Fibroblast of skin of scalp (primary cell): ENCODE measurements at regions not wholly inside any gene's neighbourhood (a gene's known extent, or its start where the extent isn't known, plus 50 kb on each side); places are given as distances from the start of the nearest gene placed in this dataset.

Source experiments
- DNase-seq: peaks from one replicate; pipeline ENCODE4 v3.0.0-alpha.2; 2013

GRCh38 chr5:118687661-118688621 is 300.4 kb downstream of the DTWD2 start:
- peak; percentile 76 for DNase-seq

GRCh38 chr5:118687100-118687499 is 301.2 kb downstream of the DTWD2 start:
- DNase-seq = peak; percentile 17

- DNase-seq = no peak
Measured at GRCh38 chr5:118681655-118682054, 306.7 kb downstream of the DTWD2 start.

- peak; percentile 26 for DNase-seq
Measured at GRCh38 chr5:118679264-118679940, 308.9 kb downstream of the DTWD2 start.

- DNase-seq = no peak
Measured at GRCh38 chr5:118678746-118679145, 309.6 kb downstream of the DTWD2 start.

DNA sequence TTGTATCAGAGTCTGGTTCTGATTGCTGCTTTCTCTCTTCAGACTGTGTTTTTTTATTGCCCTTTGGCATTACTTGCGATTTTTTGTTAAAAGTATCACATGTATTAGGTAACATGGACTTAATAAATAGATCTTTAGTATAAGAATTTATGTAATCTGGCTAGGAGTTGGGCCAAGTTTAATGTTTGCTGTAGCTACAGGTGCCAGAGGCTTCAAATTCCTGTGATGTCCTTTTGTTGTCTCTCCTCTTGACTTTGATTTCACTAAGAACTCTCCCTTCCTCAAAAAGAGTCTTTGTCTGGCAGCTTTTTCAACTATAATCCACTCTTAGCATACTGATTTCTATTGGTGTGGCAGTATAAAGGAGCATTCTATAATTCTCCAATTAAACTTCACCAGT is 313.1 kb downstream of the DTWD2 start:
- no peak for DNase-seq

DNA sequence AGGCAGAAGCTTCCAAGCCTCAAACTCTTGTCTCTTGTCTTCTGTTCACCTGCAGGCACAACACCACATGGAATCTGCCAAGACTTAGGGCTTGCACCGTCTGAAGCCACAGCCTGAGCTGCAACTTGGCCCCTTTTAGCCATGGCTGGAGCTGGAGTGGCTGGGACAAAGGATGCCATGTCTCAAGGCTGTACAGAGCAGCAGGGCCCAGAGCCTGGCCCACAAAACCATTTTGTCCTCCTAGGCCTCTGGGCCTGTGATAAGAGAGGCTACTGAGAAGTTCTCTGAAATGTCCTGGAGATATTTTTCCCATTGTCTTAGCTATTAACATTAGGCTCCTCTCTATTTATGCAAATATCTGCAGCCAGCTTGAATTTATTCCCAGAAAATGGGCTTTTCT is 330.8 kb downstream of the DTWD2 start:
- DNase-seq = no peak

- no peak for DNase-seq
Measured at GRCh38 chr5:118653872-118654271, 334.5 kb downstream of the DTWD2 start.

- no peak for DNase-seq
Measured at GRCh38 chr5:118653183-118653582, 335.2 kb downstream of the DTWD2 start.

DNA sequence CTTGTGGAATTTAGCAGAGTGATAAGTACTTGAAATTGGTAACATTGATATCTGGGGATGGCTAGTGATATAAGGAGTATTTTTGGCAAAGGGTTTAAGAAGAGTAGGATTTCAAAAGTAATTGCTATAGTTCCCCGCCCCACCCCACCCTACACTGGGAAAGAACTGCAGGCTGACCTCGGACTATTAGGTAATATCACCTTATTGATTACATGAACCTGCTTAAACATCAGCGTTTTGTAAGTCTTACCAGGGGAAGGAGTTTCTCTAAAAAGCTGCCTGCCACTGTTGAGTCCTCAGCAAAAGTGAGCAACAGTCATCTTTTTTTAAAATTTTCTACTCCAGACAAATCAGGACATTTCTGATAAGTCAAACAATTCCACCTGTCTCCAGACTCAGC is 337.3 kb downstream of the DTWD2 start:
- DNase-seq = no peak

GRCh38 chr5:118647587-118647986 is 340.8 kb downstream of the DTWD2 start:
- no peak for DNase-seq

- no peak for DNase-seq
Measured at GRCh38 chr5:118646917-118647316, 341.4 kb downstream of the DTWD2 start.

GRCh38 chr5:118637947-118638670 is 350.2 kb downstream of the DTWD2 start:
- DNase-seq = no peak

- peak; percentile 15 for DNase-seq
Measured at GRCh38 chr5:118628660-118629354, 359.5 kb downstream of the DTWD2 start.

- DNase-seq = no peak
Measured at GRCh38 chr5:118620233-118620632, 368.1 kb downstream of the DTWD2 start.

GRCh38 chr5:118619823-118620222 is 368.5 kb downstream of the DTWD2 start:
- DNase-seq = no peak

DNA sequence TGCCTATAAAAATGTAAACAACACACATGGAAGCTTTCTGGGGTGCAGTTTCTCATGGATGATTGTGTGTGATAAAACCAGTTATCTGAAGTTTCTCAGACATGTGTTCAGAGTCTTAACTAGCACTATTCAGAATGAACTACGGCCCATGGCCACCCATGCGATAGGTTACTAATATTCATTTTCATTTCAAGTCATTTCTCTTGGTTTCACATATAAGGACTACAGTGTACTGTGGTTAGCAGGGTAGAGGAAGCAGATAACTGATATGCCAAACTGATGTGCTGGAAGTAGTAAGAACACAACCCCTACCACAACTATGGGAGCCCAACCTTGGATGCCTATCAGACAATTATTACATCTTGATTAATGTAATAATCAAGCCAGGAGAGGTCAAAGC is 372.1 kb downstream of the DTWD2 start:
- DNase-seq = no peak

- DNase-seq = no peak
Measured at GRCh38 chr5:118614731-118615456, 373.5 kb downstream of the DTWD2 start.

- DNase-seq = peak; percentile 43
Measured at GRCh38 chr5:118611332-118611945, 376.9 kb downstream of the DTWD2 start.

DNA sequence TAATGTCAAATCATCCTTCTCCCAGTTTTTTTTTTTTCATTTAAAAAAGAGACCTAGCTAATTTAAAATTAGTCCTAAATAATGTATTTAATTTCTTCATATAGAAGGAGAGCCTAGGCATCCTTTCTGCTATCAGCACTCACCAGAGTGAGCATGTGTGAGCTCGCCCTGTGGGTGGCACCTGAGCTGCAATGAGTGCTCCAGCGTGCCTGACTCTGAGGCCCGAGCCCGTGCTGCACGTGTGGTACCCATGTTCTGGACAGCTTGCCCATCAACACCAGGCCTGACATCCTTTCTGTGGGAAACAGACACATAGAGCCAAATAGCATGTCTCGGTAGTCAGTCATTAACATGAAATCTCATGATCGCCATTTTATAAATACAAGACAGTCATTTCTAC is 381.4 kb downstream of the DTWD2 start:
- DNase-seq = no peak

GRCh38 chr5:118605761-118606160 is 382.6 kb downstream of the DTWD2 start:
- DNase-seq = no peak
